Esophagus squamous epithelium (tissue), 4 donors: ENCODE measurements at regions not wholly inside any gene's neighbourhood (a gene's known extent, or its start where the extent isn't known, plus 50 kb on each side); places are given as distances from the start of the nearest gene placed in this dataset.

Experiments
- POLR2A ChIP-seq, 4 donors: fragments of 450-650 bp; IDR thresholded peaks; one replicate each; pipeline ENCODE4 v1.6.1; 2017; ENCODE audit warnings: antibody characterized with exemption in 4 of 4, mild to moderate bottlenecking in 4 of 4, moderate library complexity in 3 of 4
- TF ChIP-seq, protein P1 (sequence below), 6 experiments: fragments of 450-650 bp in 4 of 6; fragments of 200-600 bp in 2 of 6; sonication (generic) in 2 of 6; IDR thresholded peaks; one replicate each; pipeline ENCODE4 v1.5.1; 2016 to 2019; ENCODE audit warnings: antibody characterized with exemption in 6 of 6, mild to moderate bottlenecking in 4 of 6, moderate library complexity in 4 of 6

DNA sequence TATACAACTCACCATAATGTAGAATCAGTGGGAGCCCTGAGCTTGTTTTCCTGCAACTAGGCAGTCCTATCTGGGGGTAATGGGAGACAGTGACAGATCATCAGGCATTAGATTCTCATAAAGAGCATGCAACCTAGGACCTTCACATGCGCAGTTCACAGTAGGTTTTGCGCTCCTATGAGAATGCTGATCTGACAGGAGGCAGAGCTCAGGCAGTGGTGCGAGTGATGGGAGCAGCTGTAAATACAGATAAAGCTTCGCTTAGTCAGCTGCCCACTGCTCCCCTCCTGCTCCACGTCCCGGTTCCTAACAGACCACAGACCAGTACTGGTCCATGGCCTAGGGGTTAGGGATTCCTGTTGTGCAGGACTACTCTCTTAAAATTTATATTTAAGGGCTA lies 255.3 kb upstream of the POU3F3 start:
- TF ChIP-seq, protein P1, sequence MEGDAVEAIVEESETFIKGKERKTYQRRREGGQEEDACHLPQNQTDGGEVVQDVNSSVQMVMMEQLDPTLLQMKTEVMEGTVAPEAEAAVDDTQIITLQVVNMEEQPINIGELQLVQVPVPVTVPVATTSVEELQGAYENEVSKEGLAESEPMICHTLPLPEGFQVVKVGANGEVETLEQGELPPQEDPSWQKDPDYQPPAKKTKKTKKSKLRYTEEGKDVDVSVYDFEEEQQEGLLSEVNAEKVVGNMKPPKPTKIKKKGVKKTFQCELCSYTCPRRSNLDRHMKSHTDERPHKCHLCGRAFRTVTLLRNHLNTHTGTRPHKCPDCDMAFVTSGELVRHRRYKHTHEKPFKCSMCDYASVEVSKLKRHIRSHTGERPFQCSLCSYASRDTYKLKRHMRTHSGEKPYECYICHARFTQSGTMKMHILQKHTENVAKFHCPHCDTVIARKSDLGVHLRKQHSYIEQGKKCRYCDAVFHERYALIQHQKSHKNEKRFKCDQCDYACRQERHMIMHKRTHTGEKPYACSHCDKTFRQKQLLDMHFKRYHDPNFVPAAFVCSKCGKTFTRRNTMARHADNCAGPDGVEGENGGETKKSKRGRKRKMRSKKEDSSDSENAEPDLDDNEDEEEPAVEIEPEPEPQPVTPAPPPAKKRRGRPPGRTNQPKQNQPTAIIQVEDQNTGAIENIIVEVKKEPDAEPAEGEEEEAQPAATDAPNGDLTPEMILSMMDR (IDR thresholded peaks at IDR 0.05) = no peak
- no peak for TF ChIP-seq POLR2A (IDR thresholded peaks at IDR 0.05)
